HG02885 (cell line): ENCODE measurements at regions not wholly inside any gene's neighbourhood (a gene's known extent, or its start where the extent isn't known, plus 50 kb on each side); places are given as distances from the start of the nearest gene placed in this dataset.

Experiments
- ATAC-seq: cut with Tn5 transposase; IDR thresholded peaks from one replicate; pipeline ENCODE4 v1.9.1; 2021; ENCODE audit warnings: mild to moderate bottlenecking; ENCODE audit not compliant: unreplicated experiment, poor library complexity

- no peak for ATAC-seq
Observed at GRCh38 chr7:121475806-121476205, 79.7 kb upstream of the FAM3C start.

- ATAC-seq, result no peak
Observed at GRCh38 chr7:121474301-121474673, 78.2 kb upstream of the FAM3C start.

GRCh38 chr7:121473645-121474300 is 77.7 kb upstream of the FAM3C start:
- ATAC-seq, result no peak

- ATAC-seq, result no peak
Observed at GRCh38 chr7:121466455-121466854, 70.3 kb upstream of the FAM3C start.

- ATAC-seq, result no peak
Observed at GRCh38 chr7:121459148-121459547, 63.0 kb upstream of the FAM3C start.

- no peak for ATAC-seq
Observed at GRCh38 chr7:121456785-121457359, 60.8 kb upstream of the FAM3C start.

- no peak for ATAC-seq
Observed at GRCh38 chr7:121456015-121456414, 59.9 kb upstream of the FAM3C start.

- no peak for ATAC-seq
Observed at GRCh38 chr7:121452389-121452788, 56.3 kb upstream of the FAM3C start.

- ATAC-seq, result no peak
Observed at GRCh38 chr7:121451367-121452094, 55.4 kb upstream of the FAM3C start.

GRCh38 chr7:121450631-121451198 is 54.6 kb upstream of the FAM3C start:
- no peak for ATAC-seq

- no peak for ATAC-seq
Observed at GRCh38 chr7:121449735-121450240, 53.7 kb upstream of the FAM3C start.

GRCh38 chr7:121449329-121449728 is 53.2 kb upstream of the FAM3C start:
- ATAC-seq, result no peak

GRCh38 chr7:121448429-121448828 is 52.3 kb upstream of the FAM3C start:
- ATAC-seq, result no peak

GRCh38 chr7:121447911-121448300 is 51.8 kb upstream of the FAM3C start:
- ATAC-seq, result no peak

GRCh38 chr7:121447243-121447910 is 51.3 kb upstream of the FAM3C start:
- no peak for ATAC-seq

- no peak for ATAC-seq
Observed at GRCh38 chr7:121446526-121446925, 50.4 kb upstream of the FAM3C start.
